ENCODE measurements at regions not wholly inside any gene's neighbourhood (a gene's known extent, or its start where the extent isn't known, plus 50 kb on each side); places are given as distances from the start of the nearest gene placed in this dataset.

GRCh38 chr6:163814494-163815364 lies 400.2 kb downstream of the QKI start:
- Histone ChIP-seq H3K4me3 (no peak overlapping the region), H3K36me3 (no peaks in the 10 kb centered on the region), H3K27ac (no peak overlapping the region), H3K4me1 (no peaks in the 10 kb centered on the region), H3K27me3 (no peaks in the 10 kb centered on the region), H3K9me3 (no peaks in the 10 kb centered on the region)
- no peak for TF ChIP-seq POLR2A (IDR thresholded peaks at IDR 0.05)
- TF ChIP-seq CTCF (IDR thresholded peaks at IDR 0.05), result no peak
- no peak for TF ChIP-seq POLR2AphosphoS5 (IDR thresholded peaks at IDR 0.05)
- TF ChIP-seq EP300 (IDR thresholded peaks at IDR 0.05; ENCODE audit: low read depth), result no peak
- in situ Hi-C loops (cut with MboI; ENCODE audit: low pct_ligation_motif_present in 1 of 4, low pct_unique_long_range_greater_than_20kb in 1 of 4, low sequenced_read_pairs in 3 of 4), result no loop called here
- no peak for DNase-seq
- intact Hi-C loops (cut with DNase I; ENCODE audit: low total_unique reads), result no loop called here
- WGBS, 2 donors (ENCODE audit: low coverage in 1 of 2), result 73 to 79% methylated on average over 12 to 17 of the region's 17 CpGs

GRCh38 chr6:163813979-163814493 lies 399.5 kb downstream of the QKI start:
- Histone ChIP-seq H3K27ac (no peak overlapping the region), H3K4me1 (no peaks in the 10 kb centered on the region), H3K9me3 (no peaks in the 10 kb centered on the region), H3K27me3 (no peaks in the 10 kb centered on the region), H3K36me3 (no peaks in the 10 kb centered on the region), H3K4me3 (no peak overlapping the region)
- in situ Hi-C loops (cut with MboI; ENCODE audit: low pct_ligation_motif_present in 1 of 4, low pct_unique_long_range_greater_than_20kb in 1 of 4, low sequenced_read_pairs in 3 of 4), result no loop called here
- no peak for DNase-seq
- WGBS, 2 donors (ENCODE audit: low coverage in 1 of 2), result 66 to 70% methylated on average over 3 of the region's 3 CpGs
- intact Hi-C loops (cut with DNase I; ENCODE audit: low total_unique reads), result no loop called here
- TF ChIP-seq EP300 (IDR thresholded peaks at IDR 0.05; ENCODE audit: low read depth) (no peak), POLR2AphosphoS5 (IDR thresholded peaks at IDR 0.05) (no peak), POLR2A (IDR thresholded peaks at IDR 0.05) (no peak), CTCF (IDR thresholded peaks at IDR 0.05) (no peak)

GRCh38 chr6:163811317-163811716 lies 396.8 kb downstream of the QKI start:
- H3K4me3 ChIP-seq, result no peak overlapping the region
- H3K36me3 ChIP-seq, result no peaks in the 10 kb centered on the region
- TF ChIP-seq CTCF (IDR thresholded peaks at IDR 0.05), result no peak
- TF ChIP-seq POLR2A (IDR thresholded peaks at IDR 0.05), result no peak
- TF ChIP-seq EP300 (IDR thresholded peaks at IDR 0.05; ENCODE audit: low read depth), result no peak
- TF ChIP-seq POLR2AphosphoS5 (IDR thresholded peaks at IDR 0.05), result no peak
- in situ Hi-C loops (cut with MboI; ENCODE audit: low pct_ligation_motif_present in 1 of 4, low pct_unique_long_range_greater_than_20kb in 1 of 4, low sequenced_read_pairs in 3 of 4) (no loop called here), intact Hi-C loops (cut with DNase I; ENCODE audit: low total_unique reads) (no loop called here)
- H3K27me3 ChIP-seq, result no peaks in the 10 kb centered on the region
- H3K9me3 ChIP-seq, result no peaks in the 10 kb centered on the region
- 75 to 81% methylated on average over 1 of the region's 1 CpG for WGBS, 2 donors (ENCODE audit: low coverage in 1 of 2)
- no peaks in the 10 kb centered on the region for H3K4me1 ChIP-seq
- H3K27ac ChIP-seq, result no peak overlapping the region
- no peak for DNase-seq

GRCh38 chr6:163809364-163809763 lies 394.8 kb downstream of the QKI start:
- TF ChIP-seq POLR2AphosphoS5 (IDR thresholded peaks at IDR 0.05), result no peak
- TF ChIP-seq CTCF (IDR thresholded peaks at IDR 0.05), result no peak
- TF ChIP-seq EP300 (IDR thresholded peaks at IDR 0.05; ENCODE audit: low read depth), result no peak
- TF ChIP-seq POLR2A (IDR thresholded peaks at IDR 0.05), result no peak
- in situ Hi-C loops (cut with MboI; ENCODE audit: low pct_ligation_motif_present in 1 of 4, low pct_unique_long_range_greater_than_20kb in 1 of 4, low sequenced_read_pairs in 3 of 4), result no loop called here
- 84 to 86% methylated on average over 8 of the region's 8 CpGs for WGBS, 2 donors (ENCODE audit: low coverage in 1 of 2)
- Histone ChIP-seq H3K36me3 (no peaks in the 10 kb centered on the region), H3K27me3 (no peaks in the 10 kb centered on the region), H3K27ac (no peak overlapping the region), H3K4me1 (no peaks in the 10 kb centered on the region), H3K9me3 (no peaks in the 10 kb centered on the region), H3K4me3 (no peak overlapping the region)
- DNase-seq, result no peak
- intact Hi-C loops (cut with DNase I; ENCODE audit: low total_unique reads), result no loop called here
